GM13976 (cell line): ENCODE measurements at regions not wholly inside any gene's neighbourhood (a gene's known extent, or its start where the extent isn't known, plus 50 kb on each side); places are given as distances from the start of the nearest gene placed in this dataset.

Source experiments
- DNase-seq: peaks from one replicate; pipeline ENCODE4 v3.0.0; 2012; ENCODE audit warnings: low spot score
- CTCF ChIP-seq: IDR thresholded peaks from 2 replicates; pipeline ENCODE4 v1.5.1; 2012; ENCODE audit warnings: borderline replicate concordance, mild to moderate bottlenecking; ENCODE audit not compliant: insufficient read depth; ENCODE audit errors: extremely low read depth, missing control alignments, control extremely low read depth
- in situ Hi-C: fragments of 300-500 bp; cut with MboI; formaldehyde crosslinking; loops from one replicate; pipeline ENCODE4 v1.12.0; 2022; ENCODE audit warnings: low sequenced_read_pairs, mixed read lengths, inconsistent platforms; ENCODE audit not compliant: unreplicated experiment

GRCh38 chr2:2890901-2891300 lies 486.7 kb downstream of the EIPR1 start:
- DNase-seq: no peak
- in situ Hi-C loops: no loop called here
- TF ChIP-seq CTCF: no peak

- TF ChIP-seq CTCF: no peak
- in situ Hi-C loops: no loop called here
- DNase-seq: no peak
Observed at GRCh38 chr2:2890246-2890645, 487.4 kb downstream of the EIPR1 start.

- DNase-seq: no peak
- in situ Hi-C loops: no loop called here
- TF ChIP-seq CTCF: no peak
Observed at GRCh38 chr2:2889646-2890045, 488.0 kb downstream of the EIPR1 start.

GRCh38 chr2:2889141-2889540 lies 488.5 kb downstream of the EIPR1 start:
- DNase-seq: no peak
- in situ Hi-C loops: no loop called here
- no peak for TF ChIP-seq CTCF

GRCh38 chr2:2887772-2888387 lies 489.7 kb downstream of the EIPR1 start:
- TF ChIP-seq CTCF: no peak
- in situ Hi-C loops: no loop called here
- DNase-seq: no peak

- DNase-seq: no peak
- TF ChIP-seq CTCF: no peak
- in situ Hi-C loops: no loop called here
Observed at GRCh38 chr2:2886922-2887321, 490.7 kb downstream of the EIPR1 start.
